HCT116 (cell line): ENCODE measurements at regions not wholly inside any gene's neighbourhood (a gene's known extent, or its start where the extent isn't known, plus 50 kb on each side); places are given as distances from the start of the nearest gene placed in this dataset.

ENCODE experiments used
- CTCF ChIP-seq, 3 experiments: fragments of 200-600 bp in 1 of 3; sonication (generic) in 1 of 3; IDR thresholded peaks in 2 of 3; conservative IDR thresholded peaks in 1 of 3; 2 replicates each; pipeline ENCODE4 v1.5.1; 2012 to 2017; ENCODE audit warnings: low read depth in 2 of 3, low read length in 2 of 3, antibody characterized with exemption in 1 of 3, borderline replicate concordance in 1 of 3, control low read depth in 1 of 3, mild to moderate bottlenecking in 1 of 3, mixed read lengths in 1 of 3, mixed run types in 1 of 3, moderate library complexity in 1 of 3; ENCODE audit not compliant: insufficient read depth in 1 of 3
- EZH2 ChIP-seq: fragments of 200-600 bp; sonication (generic); IDR thresholded peaks from 2 replicates; pipeline ENCODE4 v1.6.1; 2017; ENCODE audit warnings: antibody characterized with exemption, mixed run types
- POLR2A ChIP-seq: IDR thresholded peaks from 2 replicates; pipeline ENCODE4 v1.7.0; 2011; ENCODE audit warnings: borderline replicate concordance; ENCODE audit not compliant: insufficient read depth, insufficient read length; ENCODE audit errors: extremely low read depth
- POLR2AphosphoS5 ChIP-seq: IDR thresholded peaks from 2 replicates; pipeline ENCODE4 v1.6.1; 2011; ENCODE audit warnings: mild to moderate bottlenecking, low read depth, low read length, moderate library complexity
- SIN3A ChIP-seq: IDR thresholded peaks from 2 replicates; pipeline ENCODE4 v1.6.1; 2012; ENCODE audit warnings: low read depth
- SP1 ChIP-seq: IDR thresholded peaks from 2 replicates; pipeline ENCODE4 v1.6.1; 2012; ENCODE audit warnings: low read depth
- TCF7L2 ChIP-seq: IDR thresholded peaks from 2 replicates; pipeline ENCODE4 v1.7.0; 2011; ENCODE audit warnings: borderline replicate concordance, inconsistent platforms; ENCODE audit not compliant: insufficient read depth, insufficient read length; ENCODE audit errors: extremely low read depth
- ZFX ChIP-seq: fragments of 450-650 bp; IDR thresholded peaks from 2 replicates; pipeline ENCODE4 v1.6.1; 2017

GRCh38 chr13:53447863-53448262, 419.2 kb downstream of the OLFM4 start:
- TF ChIP-seq CTCF (IDR thresholded peaks at IDR 0.05 in 2 of 3, conservative IDR thresholded peaks at IDR 0.05 in 1 of 3; ENCODE audit: borderline replicate concordance in 1 of 3, insufficient read depth in 1 of 3, low read depth in 2 of 3, low read length in 2 of 3), result no peak
- TF ChIP-seq SP1, result no peak
- TF ChIP-seq POLR2AphosphoS5, result no peak
- TF ChIP-seq TCF7L2, result no peak
- TF ChIP-seq POLR2A, result no peak
- no peak for TF ChIP-seq EZH2
- TF ChIP-seq ZFX, result no peak
- no peak for TF ChIP-seq SIN3A
